ENCODE measurements at regions not wholly inside any gene's neighbourhood (a gene's known extent, or its start where the extent isn't known, plus 50 kb on each side); places are given as distances from the start of the nearest gene placed in this dataset.

DNA sequence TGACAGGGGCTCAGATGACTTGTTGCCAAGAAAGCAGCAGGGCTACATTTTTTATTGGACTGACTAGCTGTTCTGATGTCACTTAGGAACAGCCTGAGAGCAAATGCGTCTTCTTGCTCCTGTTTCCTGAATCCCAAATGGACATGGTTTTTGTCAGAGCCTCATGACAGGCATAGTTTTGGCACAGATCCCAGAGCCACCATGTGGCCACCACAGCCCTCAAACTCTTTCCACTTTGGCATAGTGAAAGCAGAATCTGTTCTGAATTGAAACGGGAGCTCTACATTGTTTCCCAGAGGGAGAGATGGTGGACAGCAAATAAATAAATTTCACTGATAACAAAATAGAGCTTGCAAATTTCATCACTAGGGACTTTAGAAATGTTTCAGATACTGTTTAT, 222.2 kb downstream of the C11orf87 start:
- intact Hi-C loops (cut with micrococcal nuclease): no loop called here
- Mint-ChIP-seq H3K27ac (ENCODE audit: low read depth, unreplicated experiment) (no peak overlapping the region), H3K27me3 (ENCODE audit: insufficient read depth, unreplicated experiment) (no peaks in the 10 kb centered on the region), H3K4me3 (ENCODE audit: unreplicated experiment) (no peak overlapping the region), H3K9me3 (ENCODE audit: unreplicated experiment) (peaks cover 7% of the 10 kb centered on the region), H3K36me3 (ENCODE audit: insufficient read depth, unreplicated experiment) (no peaks in the 10 kb centered on the region), H3K4me1 (ENCODE audit: insufficient read depth, unreplicated experiment) (no peaks in the 10 kb centered on the region)
- TF ChIP-seq, protein P1, sequence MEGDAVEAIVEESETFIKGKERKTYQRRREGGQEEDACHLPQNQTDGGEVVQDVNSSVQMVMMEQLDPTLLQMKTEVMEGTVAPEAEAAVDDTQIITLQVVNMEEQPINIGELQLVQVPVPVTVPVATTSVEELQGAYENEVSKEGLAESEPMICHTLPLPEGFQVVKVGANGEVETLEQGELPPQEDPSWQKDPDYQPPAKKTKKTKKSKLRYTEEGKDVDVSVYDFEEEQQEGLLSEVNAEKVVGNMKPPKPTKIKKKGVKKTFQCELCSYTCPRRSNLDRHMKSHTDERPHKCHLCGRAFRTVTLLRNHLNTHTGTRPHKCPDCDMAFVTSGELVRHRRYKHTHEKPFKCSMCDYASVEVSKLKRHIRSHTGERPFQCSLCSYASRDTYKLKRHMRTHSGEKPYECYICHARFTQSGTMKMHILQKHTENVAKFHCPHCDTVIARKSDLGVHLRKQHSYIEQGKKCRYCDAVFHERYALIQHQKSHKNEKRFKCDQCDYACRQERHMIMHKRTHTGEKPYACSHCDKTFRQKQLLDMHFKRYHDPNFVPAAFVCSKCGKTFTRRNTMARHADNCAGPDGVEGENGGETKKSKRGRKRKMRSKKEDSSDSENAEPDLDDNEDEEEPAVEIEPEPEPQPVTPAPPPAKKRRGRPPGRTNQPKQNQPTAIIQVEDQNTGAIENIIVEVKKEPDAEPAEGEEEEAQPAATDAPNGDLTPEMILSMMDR (IDR thresholded peaks at IDR 0.05; ENCODE audit: unreplicated experiment): no peak
- POLR2A ChIA-PET: interaction anchor here (0.6 to 0.7 kb wide), 2 partner anchors 725 to 856 kb away, joined by 3 read pairs; no protein-coding TSS in a partner anchor
- CTCF ChIA-PET: no interaction called here
- BruUV-seq (replicated peaks): no TSS peak
- peak; percentile 4 for DNase-seq (ENCODE audit: unreplicated experiment)

DNA sequence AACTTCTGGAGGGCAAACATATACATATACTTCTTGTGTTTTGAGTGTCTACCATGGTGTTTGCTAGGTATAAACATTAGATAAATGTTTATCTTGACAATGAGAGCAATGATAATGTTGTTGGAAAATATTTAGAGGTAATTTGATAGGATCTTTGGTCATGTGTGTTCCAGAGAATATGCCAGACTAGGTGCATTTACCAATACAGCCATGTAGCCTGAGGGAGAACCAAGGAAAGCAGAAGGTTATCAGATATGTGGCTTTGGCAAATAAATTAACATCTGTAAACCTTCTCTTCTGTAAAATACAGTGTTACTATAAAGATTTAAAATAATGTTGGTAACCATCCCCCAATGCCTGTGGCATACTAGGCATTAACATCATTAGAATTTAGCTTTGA, 226.8 kb downstream of the C11orf87 start:
- ChIA-PET CTCF (no interaction called here), POLR2A (no interaction called here)
- intact Hi-C loops (cut with micrococcal nuclease): no loop called here
- Mint-ChIP-seq H3K4me1 (ENCODE audit: insufficient read depth, unreplicated experiment) (no peaks in the 10 kb centered on the region), H3K27me3 (ENCODE audit: insufficient read depth, unreplicated experiment) (no peaks in the 10 kb centered on the region), H3K27ac (ENCODE audit: low read depth, unreplicated experiment) (no peak overlapping the region), H3K36me3 (ENCODE audit: insufficient read depth, unreplicated experiment) (no peaks in the 10 kb centered on the region), H3K4me3 (ENCODE audit: unreplicated experiment) (no peak overlapping the region), H3K9me3 (ENCODE audit: unreplicated experiment) (peaks cover 7% of the 10 kb centered on the region)
- BruUV-seq (replicated peaks): no TSS peak
- TF ChIP-seq, protein P1 (IDR thresholded peaks at IDR 0.05; ENCODE audit: unreplicated experiment): no peak
- no peak for DNase-seq (ENCODE audit: unreplicated experiment)

DNA sequence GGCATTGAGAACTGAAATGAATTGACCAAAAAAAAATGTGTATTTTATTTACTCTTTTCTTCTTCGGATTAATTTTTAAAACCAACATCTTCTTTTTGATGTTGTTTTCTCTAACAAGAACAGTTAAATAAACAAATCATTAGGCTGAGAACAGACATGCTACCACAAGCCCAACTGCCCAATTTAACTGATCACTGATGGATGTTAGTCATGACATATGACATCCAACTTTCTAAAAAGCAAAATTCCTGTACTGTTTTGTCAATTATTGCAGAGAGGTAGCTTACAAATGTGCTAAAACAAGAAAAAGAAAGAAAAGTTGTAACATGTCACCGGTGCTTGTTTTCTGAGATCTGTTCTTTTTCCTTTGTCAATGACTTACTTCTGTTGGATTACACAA, 232.1 kb downstream of the C11orf87 start:
- intact Hi-C loops (cut with micrococcal nuclease): no loop called here
- no TSS peak for BruUV-seq (replicated peaks)
- H3K4me3 Mint-ChIP-seq (ENCODE audit: unreplicated experiment): no peak overlapping the region
- H3K4me1 Mint-ChIP-seq (ENCODE audit: insufficient read depth, unreplicated experiment): no peaks in the 10 kb centered on the region
- TF ChIP-seq, protein P1 (IDR thresholded peaks at IDR 0.05; ENCODE audit: unreplicated experiment): no peak
- no peaks in the 10 kb centered on the region for H3K36me3 Mint-ChIP-seq (ENCODE audit: insufficient read depth, unreplicated experiment)
- ChIA-PET CTCF (interaction anchor here (0.7 kb wide), 1 partner anchor 913 kb away, joined by 3 read pairs; no protein-coding TSS in a partner anchor), POLR2A (no interaction called here)
- no peak for DNase-seq (ENCODE audit: unreplicated experiment)
- H3K27me3 Mint-ChIP-seq (ENCODE audit: insufficient read depth, unreplicated experiment): no peaks in the 10 kb centered on the region
- H3K27ac Mint-ChIP-seq (ENCODE audit: low read depth, unreplicated experiment): no peak overlapping the region
- H3K9me3 Mint-ChIP-seq (ENCODE audit: unreplicated experiment): peaks cover 9% of the 10 kb centered on the region

DNA sequence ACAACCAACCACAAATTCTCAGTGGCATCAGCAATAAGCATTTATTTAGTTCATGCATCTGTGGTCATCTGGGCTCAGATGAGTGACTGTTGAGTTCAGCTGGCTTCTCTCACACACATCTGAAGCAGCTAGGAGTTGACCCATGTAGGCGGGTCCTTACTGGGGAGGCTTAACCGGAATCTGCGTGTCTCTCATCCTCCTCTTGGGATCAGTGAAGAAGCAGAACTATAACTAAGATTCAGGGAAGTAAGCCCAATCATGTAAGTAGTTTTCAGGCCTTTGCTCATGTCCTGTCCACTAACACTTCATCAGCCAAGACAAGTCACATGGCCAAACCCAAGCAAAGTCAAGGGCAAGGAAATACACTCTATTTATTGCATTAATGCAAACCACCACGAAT, 236.2 kb downstream of the C11orf87 start:
- no peak overlapping the region for H3K27ac Mint-ChIP-seq (ENCODE audit: low read depth, unreplicated experiment)
- BruUV-seq (replicated peaks): no TSS peak
- CTCF ChIA-PET: no interaction called here
- no peaks in the 10 kb centered on the region for H3K36me3 Mint-ChIP-seq (ENCODE audit: insufficient read depth, unreplicated experiment)
- H3K9me3 Mint-ChIP-seq (ENCODE audit: unreplicated experiment): peaks cover 9% of the 10 kb centered on the region
- H3K4me3 Mint-ChIP-seq (ENCODE audit: unreplicated experiment): no peak overlapping the region
- intact Hi-C loops (cut with micrococcal nuclease): no loop called here
- TF ChIP-seq, protein P1 (IDR thresholded peaks at IDR 0.05; ENCODE audit: unreplicated experiment): no peak
- no peaks in the 10 kb centered on the region for H3K4me1 Mint-ChIP-seq (ENCODE audit: insufficient read depth, unreplicated experiment)
- no peak for DNase-seq (ENCODE audit: unreplicated experiment)
- H3K27me3 Mint-ChIP-seq (ENCODE audit: insufficient read depth, unreplicated experiment): no peaks in the 10 kb centered on the region
- POLR2A ChIA-PET: no interaction called here
